ENCODE measurements at regions not wholly inside any gene's neighbourhood (a gene's known extent, or its start where the extent isn't known, plus 50 kb on each side); places are given as distances from the start of the nearest gene placed in this dataset.

- Mint-ChIP-seq H3K4me1 (no peaks in the 10 kb centered on the region), H3K9me3 (peaks cover 4% of the 10 kb centered on the region), H3K27me3 (ENCODE audit: low read depth) (no peaks in the 10 kb centered on the region), H3K4me3 (no peak overlapping the region), H3K27ac (no peak overlapping the region), H3K36me3 (ENCODE audit: low read depth) (no peaks in the 10 kb centered on the region)
- TF ChIP-seq CTCF (IDR thresholded peaks at IDR 0.05; ENCODE audit: unreplicated experiment in 3 of 3) = no peak
These were observed 703.2 kb upstream of the CCDC54 start for GRCh38 chr3:106673926-106674569.

- no peaks in the 10 kb centered on the region for H3K4me1 Mint-ChIP-seq
- no peak overlapping the region for H3K4me3 Mint-ChIP-seq
- no peak overlapping the region for H3K27ac Mint-ChIP-seq
- no peaks in the 10 kb centered on the region for H3K27me3 Mint-ChIP-seq (ENCODE audit: low read depth)
- H3K9me3 Mint-ChIP-seq = peaks cover 4% of the 10 kb centered on the region
- no peaks in the 10 kb centered on the region for H3K36me3 Mint-ChIP-seq (ENCODE audit: low read depth)
- TF ChIP-seq CTCF (IDR thresholded peaks at IDR 0.05; ENCODE audit: unreplicated experiment in 3 of 3) = no peak
These were observed 701.8 kb upstream of the CCDC54 start for GRCh38 chr3:106675451-106675850.

GRCh38 chr3:106678657-106679390 lies 698.4 kb upstream of the CCDC54 start:
- Mint-ChIP-seq H3K36me3 (ENCODE audit: low read depth) (no peaks in the 10 kb centered on the region), H3K27me3 (ENCODE audit: low read depth) (no peaks in the 10 kb centered on the region), H3K9me3 (peaks cover 4% of the 10 kb centered on the region), H3K4me1 (no peaks in the 10 kb centered on the region), H3K4me3 (no peak overlapping the region), H3K27ac (no peak overlapping the region)
- TF ChIP-seq CTCF (IDR thresholded peaks at IDR 0.05; ENCODE audit: unreplicated experiment in 3 of 3) = no peak

- Mint-ChIP-seq H3K27ac (no peak overlapping the region), H3K4me3 (no peak overlapping the region), H3K27me3 (ENCODE audit: low read depth) (no peaks in the 10 kb centered on the region), H3K9me3 (no peaks in the 10 kb centered on the region), H3K36me3 (ENCODE audit: low read depth) (no peaks in the 10 kb centered on the region), H3K4me1 (no peaks in the 10 kb centered on the region)
- TF ChIP-seq CTCF (IDR thresholded peaks at IDR 0.05; ENCODE audit: unreplicated experiment in 3 of 3) = no peak
These were observed 693.2 kb upstream of the CCDC54 start for GRCh38 chr3:106683953-106684620.

GRCh38 chr3:106685745-106686144 lies 691.5 kb upstream of the CCDC54 start:
- no peaks in the 10 kb centered on the region for H3K9me3 Mint-ChIP-seq
- H3K27ac Mint-ChIP-seq = no peak overlapping the region
- TF ChIP-seq CTCF (IDR thresholded peaks at IDR 0.05; ENCODE audit: unreplicated experiment in 3 of 3) = no peak
- no peaks in the 10 kb centered on the region for H3K36me3 Mint-ChIP-seq (ENCODE audit: low read depth)
- no peaks in the 10 kb centered on the region for H3K27me3 Mint-ChIP-seq (ENCODE audit: low read depth)
- no peaks in the 10 kb centered on the region for H3K4me1 Mint-ChIP-seq
- no peak overlapping the region for H3K4me3 Mint-ChIP-seq
